ENCODE measurements at regions not wholly inside any gene's neighbourhood (a gene's known extent, or its start where the extent isn't known, plus 50 kb on each side); places are given as distances from the start of the nearest gene placed in this dataset.

DNA sequence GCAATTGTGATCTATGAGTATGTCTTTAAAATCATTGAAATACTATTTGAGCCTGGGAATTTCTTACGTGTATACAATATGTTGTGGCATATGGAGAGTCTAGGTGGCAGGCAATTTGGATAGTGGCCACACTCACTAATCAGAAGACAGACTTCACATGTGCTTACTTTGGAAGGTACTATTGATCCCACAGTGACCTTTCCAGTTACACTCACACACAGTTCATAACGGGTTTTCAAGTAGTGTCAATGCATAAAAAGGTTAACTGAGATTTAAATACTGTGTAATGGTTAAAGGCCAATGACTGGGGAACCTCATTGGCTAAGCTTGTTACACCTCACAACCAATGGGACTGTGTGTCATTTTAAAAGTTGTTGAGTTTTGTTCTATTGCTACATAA is 783.2 kb downstream of the RPA4 start:
- no peak for DNase-seq (ENCODE audit: low read depth)
- H3K36me3 ChIP-seq (ENCODE audit: control insufficient read depth, insufficient read depth, low read length, severe bottlenecking) = no peaks in the 10 kb centered on the region
- H3K9ac ChIP-seq (ENCODE audit: low read length) = no peak overlapping the region
- H3K27me3 ChIP-seq (replicated peaks; ENCODE audit: control insufficient read depth, insufficient read depth, low read length) = peaks cover 7% of the 10 kb centered on the region
- H3K4me1 ChIP-seq (ENCODE audit: control insufficient read depth, insufficient read depth, low read length) = no peaks in the 10 kb centered on the region
- H3K4me3 ChIP-seq (ENCODE audit: low read length) = no peak overlapping the region
- H3K9me3 ChIP-seq (ENCODE audit: control insufficient read depth, low read length) = no peaks in the 10 kb centered on the region

DNA sequence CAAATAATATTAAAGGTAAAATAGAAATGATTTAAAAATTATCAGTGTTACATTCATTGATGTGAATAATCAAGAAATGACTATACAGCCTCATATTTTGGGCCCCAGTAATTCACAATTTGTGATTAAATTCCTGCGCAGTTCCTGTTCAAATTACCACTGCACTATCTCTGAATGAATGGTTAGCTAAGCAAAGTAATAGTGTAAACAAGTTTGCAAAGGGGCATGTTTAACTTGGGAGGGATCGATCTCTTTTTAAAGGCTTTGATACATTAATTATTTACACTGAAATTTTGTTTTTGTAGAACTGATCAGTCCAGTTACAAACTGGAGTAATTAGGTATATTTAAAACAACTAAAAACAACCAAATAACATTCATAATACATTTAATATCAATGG is 784.4 kb downstream of the RPA4 start:
- Histone ChIP-seq H3K9me3 (ENCODE audit: control insufficient read depth, low read length) (peaks cover 5% of the 10 kb centered on the region), H3K9ac (ENCODE audit: low read length) (no peak overlapping the region), H3K36me3 (ENCODE audit: control insufficient read depth, insufficient read depth, low read length, severe bottlenecking) (no peaks in the 10 kb centered on the region), H3K4me3 (ENCODE audit: low read length) (no peak overlapping the region), H3K27me3 (replicated peaks; ENCODE audit: control insufficient read depth, insufficient read depth, low read length) (peaks cover 10% of the 10 kb centered on the region), H3K4me1 (ENCODE audit: control insufficient read depth, insufficient read depth, low read length) (no peaks in the 10 kb centered on the region)
- DNase-seq (ENCODE audit: low read depth) = no peak

DNA sequence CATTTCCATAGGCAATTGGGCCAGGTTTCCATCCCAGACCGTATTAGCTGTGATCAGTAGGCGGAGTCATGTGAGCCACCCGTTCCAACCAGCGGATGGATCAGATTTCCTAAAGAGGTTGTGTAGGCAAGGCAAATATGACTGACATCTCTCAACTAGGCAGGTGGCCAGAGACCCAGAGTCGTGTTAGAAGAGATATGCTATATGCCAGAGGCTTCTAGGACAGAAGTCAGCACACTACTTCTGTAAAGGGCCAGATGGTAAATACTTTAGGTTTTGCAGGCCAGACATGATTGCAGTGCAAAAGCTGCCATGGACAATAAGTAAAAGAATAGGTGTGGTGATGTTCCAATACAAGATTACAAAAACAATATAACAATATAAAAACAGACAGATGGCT is 788.4 kb downstream of the RPA4 start:
- Histone ChIP-seq H3K27me3 (replicated peaks; ENCODE audit: control insufficient read depth, insufficient read depth, low read length) (peaks cover 18% of the 10 kb centered on the region), H3K36me3 (ENCODE audit: control insufficient read depth, insufficient read depth, low read length, severe bottlenecking) (no peaks in the 10 kb centered on the region), H3K4me1 (ENCODE audit: control insufficient read depth, insufficient read depth, low read length) (no peaks in the 10 kb centered on the region), H3K9me3 (ENCODE audit: control insufficient read depth, low read length) (peaks cover 7% of the 10 kb centered on the region), H3K9ac (ENCODE audit: low read length) (no peak overlapping the region), H3K4me3 (ENCODE audit: low read length) (no peak overlapping the region)
- DNase-seq (ENCODE audit: low read depth) = no peak

DNA sequence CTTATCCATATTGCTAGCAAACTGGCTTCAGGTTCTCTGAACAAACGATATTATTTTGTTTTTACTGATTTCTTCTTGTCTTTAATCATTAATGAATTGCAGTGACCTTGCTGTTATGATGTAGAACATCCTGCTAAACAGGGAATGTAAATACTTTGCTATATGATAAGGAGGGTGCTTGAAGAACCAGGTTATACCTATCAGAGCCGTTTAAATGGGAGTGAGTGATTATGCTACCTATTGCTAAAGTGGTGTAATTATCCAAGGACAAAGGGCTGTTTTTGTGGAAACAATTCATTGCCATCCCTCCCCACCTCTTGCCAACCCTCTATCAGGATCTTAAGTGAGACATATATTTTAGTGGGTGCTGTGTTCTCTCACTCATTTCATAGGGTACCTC is 788.9 kb downstream of the RPA4 start:
- Histone ChIP-seq H3K4me1 (ENCODE audit: control insufficient read depth, insufficient read depth, low read length) (no peaks in the 10 kb centered on the region), H3K36me3 (ENCODE audit: control insufficient read depth, insufficient read depth, low read length, severe bottlenecking) (no peaks in the 10 kb centered on the region), H3K9ac (ENCODE audit: low read length) (no peak overlapping the region), H3K9me3 (ENCODE audit: control insufficient read depth, low read length) (peaks cover 7% of the 10 kb centered on the region), H3K4me3 (ENCODE audit: low read length) (no peak overlapping the region), H3K27me3 (replicated peaks; ENCODE audit: control insufficient read depth, insufficient read depth, low read length) (peaks cover 18% of the 10 kb centered on the region)
- DNase-seq (ENCODE audit: low read depth) = no peak

DNA sequence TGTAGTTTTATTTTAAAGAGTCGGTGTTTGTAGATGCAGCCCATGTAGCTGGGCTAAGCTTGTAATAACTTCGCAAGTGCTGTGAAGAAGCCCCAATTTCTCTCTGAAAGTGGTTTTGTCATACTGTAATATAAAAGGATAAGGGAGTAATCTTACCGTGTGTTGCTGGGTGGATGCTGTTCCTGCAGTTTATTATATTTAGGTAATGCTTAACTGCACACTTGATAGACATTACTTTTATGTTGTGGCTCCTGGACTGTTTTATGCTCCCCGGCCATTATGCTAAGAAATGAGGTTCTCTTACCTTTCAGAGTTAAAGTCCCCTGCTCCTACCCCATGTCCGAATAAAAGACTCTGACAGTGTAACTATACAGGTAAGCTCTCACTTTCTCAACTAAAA is 789.4 kb downstream of the RPA4 start:
- H3K4me1 ChIP-seq (ENCODE audit: control insufficient read depth, insufficient read depth, low read length) = no peaks in the 10 kb centered on the region
- peaks cover 7% of the 10 kb centered on the region for H3K9me3 ChIP-seq (ENCODE audit: control insufficient read depth, low read length)
- H3K27me3 ChIP-seq (replicated peaks; ENCODE audit: control insufficient read depth, insufficient read depth, low read length) = peaks cover 18% of the 10 kb centered on the region
- H3K9ac ChIP-seq (ENCODE audit: low read length) = no peak overlapping the region
- H3K36me3 ChIP-seq (ENCODE audit: control insufficient read depth, insufficient read depth, low read length, severe bottlenecking) = no peaks in the 10 kb centered on the region
- no peak for DNase-seq (ENCODE audit: low read depth)
- H3K4me3 ChIP-seq (ENCODE audit: low read length) = no peak overlapping the region

DNA sequence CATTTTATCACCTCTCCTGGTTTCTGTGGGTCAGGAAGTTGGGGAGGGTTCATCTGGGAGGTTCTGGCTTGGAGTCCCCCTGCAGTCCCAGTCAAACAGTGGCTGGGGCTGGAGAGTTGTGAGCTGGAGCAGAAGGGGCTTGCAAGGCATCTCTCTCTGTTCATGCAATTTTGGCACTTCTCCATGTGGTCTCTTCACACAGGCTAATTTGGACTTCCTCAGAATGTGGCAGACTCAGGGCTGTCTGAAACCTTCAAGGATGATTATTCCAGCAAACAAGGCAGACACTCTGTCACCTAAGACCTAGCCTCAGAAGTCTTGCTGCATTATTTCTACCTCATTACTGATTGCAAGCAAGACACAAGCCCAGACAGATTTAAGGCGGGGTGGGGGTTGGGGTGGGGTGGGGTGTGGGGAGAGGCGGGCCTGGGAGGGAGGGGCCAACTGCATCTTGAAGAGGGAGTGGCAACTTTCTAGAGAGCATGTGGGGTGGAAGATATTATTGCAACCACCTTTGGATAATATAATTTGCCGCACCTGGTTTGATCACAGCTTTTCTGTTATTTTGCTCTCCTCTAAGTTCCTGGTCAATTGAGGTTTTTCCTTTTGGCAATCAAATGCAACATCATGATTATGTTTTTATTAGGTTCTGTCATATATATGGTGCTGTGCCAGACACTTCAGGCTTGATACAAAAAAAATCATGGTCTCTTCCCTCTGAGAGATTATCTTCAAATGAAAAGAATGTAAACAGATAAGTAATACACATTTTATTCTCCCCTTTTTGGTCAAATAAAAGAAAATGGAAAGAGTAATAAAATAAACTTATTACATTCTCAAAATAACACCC is 799.5 kb downstream of the RPA4 start:
- H3K36me3 ChIP-seq (ENCODE audit: control insufficient read depth, insufficient read depth, low read length, severe bottlenecking) = no peaks in the 10 kb centered on the region
- no peak for DNase-seq (ENCODE audit: low read depth)
- peaks cover 17% of the 10 kb centered on the region for H3K27me3 ChIP-seq (replicated peaks; ENCODE audit: control insufficient read depth, insufficient read depth, low read length)
- H3K4me1 ChIP-seq (ENCODE audit: control insufficient read depth, insufficient read depth, low read length) = no peaks in the 10 kb centered on the region
- H3K4me3 ChIP-seq (ENCODE audit: low read length) = no peak overlapping the region
- no peak overlapping the region for H3K9ac ChIP-seq (ENCODE audit: low read length)
- H3K9me3 ChIP-seq (ENCODE audit: control insufficient read depth, low read length) = no peaks in the 10 kb centered on the region

- H3K9ac ChIP-seq (ENCODE audit: low read length) = no peak overlapping the region
- DNase-seq (ENCODE audit: low read depth) = peak; percentile 55
- no peak overlapping the region for H3K4me3 ChIP-seq (ENCODE audit: low read length)
- H3K36me3 ChIP-seq (ENCODE audit: control insufficient read depth, insufficient read depth, low read length, severe bottlenecking) = no peaks in the 10 kb centered on the region
- no peaks in the 10 kb centered on the region for H3K4me1 ChIP-seq (ENCODE audit: control insufficient read depth, insufficient read depth, low read length)
- H3K27me3 ChIP-seq (replicated peaks; ENCODE audit: control insufficient read depth, insufficient read depth, low read length) = peaks cover 19% of the 10 kb centered on the region
- peaks cover 7% of the 10 kb centered on the region for H3K9me3 ChIP-seq (ENCODE audit: control insufficient read depth, low read length)
Observed at GRCh38 chrX:97685753-97686152, 802.0 kb downstream of the RPA4 start.

DNA sequence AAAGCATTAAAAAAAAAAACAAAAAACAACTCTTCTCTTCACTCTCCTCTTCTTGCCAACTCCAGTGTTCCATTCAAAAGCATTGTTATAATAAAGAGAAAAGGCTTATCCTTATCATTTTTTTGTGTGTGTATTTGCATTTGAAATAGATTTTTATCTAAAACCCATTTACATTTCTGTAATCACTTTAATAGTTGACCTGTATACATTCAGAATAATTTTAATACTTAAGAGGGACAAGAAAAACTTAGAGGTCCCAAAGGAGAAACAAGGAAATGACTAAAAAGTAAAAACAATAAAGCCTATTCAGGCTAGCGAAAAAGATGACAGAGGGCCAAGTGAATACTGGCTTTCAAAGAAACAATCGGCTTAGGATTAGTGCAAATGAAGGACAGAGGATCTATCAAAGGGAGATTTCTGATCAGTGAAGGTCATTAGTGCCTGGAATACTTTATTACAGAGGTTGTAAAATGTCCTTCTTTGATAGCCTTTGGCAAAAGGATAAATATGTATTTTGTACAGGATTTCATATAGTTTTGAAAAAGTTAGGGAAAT is 808.3 kb downstream of the RPA4 start:
- Histone ChIP-seq H3K9me3 (ENCODE audit: control insufficient read depth, low read length) (peaks cover 7% of the 10 kb centered on the region), H3K36me3 (ENCODE audit: control insufficient read depth, insufficient read depth, low read length, severe bottlenecking) (no peaks in the 10 kb centered on the region)
- DNase-seq (ENCODE audit: low read depth) = no peak

DNA sequence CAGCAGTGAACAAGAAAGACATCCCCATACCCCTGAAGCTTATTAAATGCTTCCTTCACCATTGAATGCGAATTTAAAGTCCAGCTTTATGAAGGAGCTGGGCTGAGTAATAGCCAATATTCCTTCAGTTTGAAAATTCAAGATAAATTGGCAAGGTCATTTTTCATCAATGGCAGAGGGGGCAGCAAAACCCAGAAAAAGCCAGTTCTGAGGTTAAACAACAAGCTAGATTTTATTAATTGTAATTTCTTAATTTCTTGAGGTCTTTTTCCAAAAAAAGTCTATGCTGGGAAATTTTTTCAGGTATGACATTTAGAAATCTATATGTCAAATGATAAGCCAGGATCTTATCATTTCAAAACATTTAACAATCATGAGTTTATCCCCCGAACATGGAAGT is 808.9 kb downstream of the RPA4 start:
- no peak overlapping the region for H3K9ac ChIP-seq (ENCODE audit: low read length)
- H3K9me3 ChIP-seq (ENCODE audit: control insufficient read depth, low read length) = peaks cover 7% of the 10 kb centered on the region
- no peak overlapping the region for H3K4me3 ChIP-seq (ENCODE audit: low read length)
- no peaks in the 10 kb centered on the region for H3K4me1 ChIP-seq (ENCODE audit: control insufficient read depth, insufficient read depth, low read length)
- H3K27me3 ChIP-seq (replicated peaks; ENCODE audit: control insufficient read depth, insufficient read depth, low read length) = peaks cover 10% of the 10 kb centered on the region
- H3K36me3 ChIP-seq (ENCODE audit: control insufficient read depth, insufficient read depth, low read length, severe bottlenecking) = no peaks in the 10 kb centered on the region
- no peak for DNase-seq (ENCODE audit: low read depth)

More for the DNA sequence above, 808.3 kb downstream of the RPA4 start:
- Histone ChIP-seq H3K4me1 (ENCODE audit: control insufficient read depth, insufficient read depth, low read length) (no peaks in the 10 kb centered on the region), H3K4me3 (ENCODE audit: low read length) (no peak overlapping the region), H3K9ac (ENCODE audit: low read length) (no peak overlapping the region), H3K27me3 (replicated peaks; ENCODE audit: control insufficient read depth, insufficient read depth, low read length) (peaks cover 15% of the 10 kb centered on the region)

- no peaks in the 10 kb centered on the region for H3K36me3 ChIP-seq (ENCODE audit: control insufficient read depth, insufficient read depth, low read length, severe bottlenecking)
- no peak overlapping the region for H3K9ac ChIP-seq (ENCODE audit: low read length)
- H3K4me3 ChIP-seq (ENCODE audit: low read length) = no peak overlapping the region
- no peaks in the 10 kb centered on the region for H3K4me1 ChIP-seq (ENCODE audit: control insufficient read depth, insufficient read depth, low read length)
- no peak for DNase-seq (ENCODE audit: low read depth)
- H3K27me3 ChIP-seq (replicated peaks; ENCODE audit: control insufficient read depth, insufficient read depth, low read length) = peaks cover 16% of the 10 kb centered on the region
- H3K9me3 ChIP-seq (ENCODE audit: control insufficient read depth, low read length) = peaks cover 8% of the 10 kb centered on the region
Observed at GRCh38 chrX:97700547-97700946, 816.8 kb downstream of the RPA4 start.

GRCh38 chrX:97704474-97704873 is 820.8 kb downstream of the RPA4 start:
- no peaks in the 10 kb centered on the region for H3K4me1 ChIP-seq (ENCODE audit: control insufficient read depth, insufficient read depth, low read length)
- H3K4me3 ChIP-seq (ENCODE audit: low read length) = no peak overlapping the region
- peaks cover 8% of the 10 kb centered on the region for H3K9me3 ChIP-seq (ENCODE audit: control insufficient read depth, low read length)
- DNase-seq (ENCODE audit: low read depth) = no peak
- H3K9ac ChIP-seq (ENCODE audit: low read length) = no peak overlapping the region
- H3K27me3 ChIP-seq (replicated peaks; ENCODE audit: control insufficient read depth, insufficient read depth, low read length) = peaks cover 16% of the 10 kb centered on the region
- no peaks in the 10 kb centered on the region for H3K36me3 ChIP-seq (ENCODE audit: control insufficient read depth, insufficient read depth, low read length, severe bottlenecking)

Measured in adipocyte (in vitro differentiated cells).